Stimulated activated CD4-positive, alpha-beta T cell treated with anti-CD3 and anti-CD28 coated beads, TNF-alpha, amount 100 ng/mL, for 1 hour (primary cell): ENCODE measurements at regions not wholly inside any gene's neighbourhood (a gene's known extent, or its start where the extent isn't known, plus 50 kb on each side); places are given as distances from the start of the nearest gene placed in this dataset.
"Not testable (repeated sequence)": the region's sequence is repeated elsewhere in the genome, so short reads cannot be mapped to it uniquely, and the experiment has no call there.

Experiments
- DNase-seq, 3 donors: peaks; one replicate each; pipeline ENCODE4 v3.0.0-alpha.2; 2020; ENCODE audit warnings: low read depth in 3 of 3, low spot score in 1 of 3

- DNase-seq, result not testable (repeated sequence)
These were observed 160.1 kb downstream of the ADRA2C start for GRCh38 chr4:3926271-3926670.

GRCh38 chr4:3926969-3927755, 161.0 kb downstream of the ADRA2C start:
- DNase-seq, result not testable (repeated sequence)

- not testable (repeated sequence) for DNase-seq
These were observed 163.2 kb downstream of the ADRA2C start for GRCh38 chr4:3929431-3929830.

GRCh38 chr4:3932734-3933133, 166.5 kb downstream of the ADRA2C start:
- DNase-seq, result not testable (repeated sequence)

GRCh38 chr4:3935406-3935805, 169.2 kb downstream of the ADRA2C start:
- not testable (repeated sequence) for DNase-seq

GRCh38 chr4:3936184-3936583, 170.0 kb downstream of the ADRA2C start:
- DNase-seq, result no peak

- DNase-seq, result not testable (repeated sequence)
These were observed 171.8 kb downstream of the ADRA2C start for GRCh38 chr4:3937849-3938562.

- not testable (repeated sequence) for DNase-seq
These were observed 172.5 kb downstream of the ADRA2C start for GRCh38 chr4:3938676-3939075.

GRCh38 chr4:3939954-3940591, 173.9 kb downstream of the ADRA2C start:
- not testable (repeated sequence) for DNase-seq

- not testable (repeated sequence) for DNase-seq
These were observed 175.7 kb downstream of the ADRA2C start for GRCh38 chr4:3941735-3942522.

GRCh38 chr4:3942569-3942971, 176.4 kb downstream of the ADRA2C start:
- not testable (repeated sequence) for DNase-seq

- not testable (repeated sequence) for DNase-seq
These were observed 176.9 kb downstream of the ADRA2C start for GRCh38 chr4:3943051-3943450.

- no peak for DNase-seq
These were observed 179.5 kb downstream of the ADRA2C start for GRCh38 chr4:3945511-3946290.

GRCh38 chr4:3946553-3946952, 180.4 kb downstream of the ADRA2C start:
- not testable (repeated sequence) for DNase-seq

- DNase-seq, result not testable (repeated sequence)
These were observed 181.6 kb downstream of the ADRA2C start for GRCh38 chr4:3947761-3948160.

GRCh38 chr4:3948210-3948609, 182.0 kb downstream of the ADRA2C start:
- not testable (repeated sequence) for DNase-seq

GRCh38 chr4:3949916-3950315, 183.7 kb downstream of the ADRA2C start:
- DNase-seq, result not testable (repeated sequence)

- not testable (repeated sequence) for DNase-seq
These were observed 186.4 kb downstream of the ADRA2C start for GRCh38 chr4:3952443-3953139.

- not testable (repeated sequence) for DNase-seq
These were observed 186.9 kb downstream of the ADRA2C start for GRCh38 chr4:3953140-3953489.
